ENCODE measurements at regions not wholly inside any gene's neighbourhood (a gene's known extent, or its start where the extent isn't known, plus 50 kb on each side); places are given as distances from the start of the nearest gene placed in this dataset.
A peak's percentile ranks its signal among the peaks of the same experiment; 100 is the strongest.

GRCh38 chr3:14347110-14347509 is 55.3 kb upstream of the SLC6A6 start:
- H3K4me1 ChIP-seq (replicated peaks in 1 of 4; ENCODE audit: control insufficient read depth in 3 of 4, insufficient read depth in 4 of 4, low read length in 3 of 4), result peaks cover 0 to 8% (median 4%) of the 10 kb centered on the region in 4 experiments; a peak in 5 of 7 replicates
- no peak overlapping the region for H2BK15ac ChIP-seq (ENCODE audit: low read length)
- no peak overlapping the region for H3K18ac ChIP-seq (ENCODE audit: extremely low read depth, low read length)
- no peak overlapping the region for H2BK5ac ChIP-seq (ENCODE audit: low read depth, low read length)
- no peak overlapping the region for H3K4me2 ChIP-seq (ENCODE audit: insufficient read depth in 1 of 2, low read depth in 2 of 2, low read length in 2 of 2)
- no peaks in the 10 kb centered on the region for H3K9me3 ChIP-seq (ENCODE audit: insufficient read depth in 2 of 2, low read depth in 1 of 2, low read length in 1 of 2)
- no peaks in the 10 kb centered on the region for H3K23me2 ChIP-seq (ENCODE audit: low read depth, low read length)
- no peaks in the 10 kb centered on the region for H3K79me2 ChIP-seq (ENCODE audit: control insufficient read depth in 1 of 2, insufficient read depth in 2 of 2, low read length in 2 of 2)
- no peaks in the 10 kb centered on the region for H3K79me1 ChIP-seq (ENCODE audit: low read depth, low read length)
- no peaks in the 10 kb centered on the region for H3K36me3 ChIP-seq (ENCODE audit: control insufficient read depth in 2 of 4, insufficient read depth in 4 of 4, low read length in 3 of 4)
- no peaks in the 10 kb centered on the region for H4K20me1 ChIP-seq (replicated peaks in 1 of 2; ENCODE audit: control insufficient read depth in 1 of 2, insufficient read depth in 2 of 2, low read length in 2 of 2)
- WGBS, 2 experiments (ENCODE audit: extremely low coverage in 1 of 2, insufficient coverage in 1 of 2, insufficient read length in 1 of 2, insufficient replicate concordance in 2 of 2, low coverage in 1 of 2, low lambda C conversion rate in 2 of 2, missing lambda C conversion rate in 1 of 2), result 96% methylated on average over 7 of the region's 7 CpGs; no CpG with 5 or more reads in 1 of the 2 experiments
- no peak overlapping the region for H3K23ac ChIP-seq (ENCODE audit: insufficient read length)
- H2BK20ac ChIP-seq (ENCODE audit: low read length), result no peak overlapping the region
- no peak overlapping the region for H2AK5ac ChIP-seq (ENCODE audit: low read depth, low read length)
- no peak overlapping the region; the same call in 1 of the 2 replicates for H2BK12ac ChIP-seq (ENCODE audit: low read depth, low read length)
- H3K4me3 ChIP-seq (ENCODE audit: extremely low read depth in 1 of 4, insufficient read depth in 2 of 4, low read depth in 3 of 4, low read length in 4 of 4), result no peak overlapping the region
- no peak overlapping the region for H3K27ac ChIP-seq (ENCODE audit: low read depth, low read length)
- peaks cover 3 to 25% (median 23%) of the 10 kb centered on the region in 4 experiments; a peak in 5 of 7 replicates for H3K27me3 ChIP-seq (replicated peaks in 1 of 4; ENCODE audit: control insufficient read depth in 3 of 4, extremely low read depth in 1 of 4, insufficient read depth in 3 of 4, low read length in 3 of 4)
- no peak for DNase-seq (ENCODE audit: low read depth in 1 of 2, low spot score in 2 of 2)
- H3K9ac ChIP-seq (replicated peaks in 1 of 4; ENCODE audit: extremely low read depth in 1 of 4, low read depth in 3 of 4, low read length in 3 of 4), result no peak overlapping the region
- TF ChIP-seq GTF2F1 (IDR thresholded peaks at IDR 0.05; ENCODE audit: borderline replicate concordance, low read depth, low read length), result no peak
- no peak for TF ChIP-seq RFX5 (IDR thresholded peaks at IDR 0.05; ENCODE audit: borderline replicate concordance, low read depth, low read length)
- TF ChIP-seq USF2 (IDR thresholded peaks at IDR 0.05; ENCODE audit: low read length), result peak; percentile 36; the same call in 1 of the 2 replicates
- TF ChIP-seq CREB1 (IDR thresholded peaks at IDR 0.05), result no peak
- no peak for TF ChIP-seq YY1 (IDR thresholded peaks at IDR 0.05; ENCODE audit: low read depth, low read length)
- POLR2A ChIA-PET (ENCODE audit: partially characterized antibody), result interaction anchor here (1.0 to 2.1 kb wide), 2 partner anchors 55 to 72 kb away, joined by 3 to 5 read pairs; partner anchors contain the start of gene SLC6A6
- no peak overlapping the region for H3K14ac ChIP-seq (ENCODE audit: insufficient read length)
- FAIRE-seq, result no peak
- H3K56ac ChIP-seq (replicated peaks; ENCODE audit: insufficient read length, low read depth, low read length), result no peak overlapping the region
- H2BK120ac ChIP-seq (replicated peaks; ENCODE audit: low read depth, low read length), result no peak overlapping the region
- H3K4ac ChIP-seq (replicated peaks; ENCODE audit: insufficient read length, low read depth, low read length), result no peak overlapping the region
- no peak overlapping the region for H4K5ac ChIP-seq (ENCODE audit: insufficient read length, low read depth, low read length)
- CTCF ChIA-PET (ENCODE audit: partially characterized antibody), result interaction anchor here (0.8 to 2.1 kb wide), 6 partner anchors 9 to 108 kb away, joined by 3 to 7 read pairs (median 3); no protein-coding TSS in a partner anchor
- H4K8ac ChIP-seq (ENCODE audit: extremely low read depth, insufficient read depth, low read length), result no peak overlapping the region
- H2AFZ ChIP-seq (ENCODE audit: low read length), result no peak overlapping the region
- H4K91ac ChIP-seq (replicated peaks; ENCODE audit: insufficient read length, low read length), result no peak overlapping the region

Measured in H1 (cell line).